Mononuclear cell (primary cell): ENCODE measurements at regions not wholly inside any gene's neighbourhood (a gene's known extent, or its start where the extent isn't known, plus 50 kb on each side); places are given as distances from the start of the nearest gene placed in this dataset.
"Not testable (repeated sequence)": the region's sequence is repeated elsewhere in the genome, so short reads cannot be mapped to it uniquely, and the experiment has no call there.

Experiments
- H3K27me3 ChIP-seq: 2 replicates; pipeline ENCODE4 v1.6.0; 2011; ENCODE audit warnings: low read length, control low read depth; ENCODE audit not compliant: insufficient read depth
- H3K4me1 ChIP-seq: 2 replicates; pipeline ENCODE4 v1.5.1; 2011; ENCODE audit warnings: mild to moderate bottlenecking, low read length, control low read depth; ENCODE audit not compliant: insufficient read depth
- H3K4me3 ChIP-seq: 2 replicates; pipeline ENCODE4 v1.5.1; 2011; ENCODE audit warnings: mild to moderate bottlenecking, low read length, moderate library complexity
- H3K9me3 ChIP-seq: 2 replicates; pipeline ENCODE4 v1.5.1; 2011; ENCODE audit warnings: low read depth, mild to moderate bottlenecking, control low read depth, low read length

- Histone ChIP-seq H3K27me3 (no peaks in the 10 kb centered on the region), H3K9me3 (no peaks in the 10 kb centered on the region), H3K4me3 (no peak overlapping the region), H3K4me1 (no peaks in the 10 kb centered on the region)
Measured at GRCh38 chr13:37997641-37998040, 128.1 kb upstream of the TRPC4 start.

- Histone ChIP-seq H3K9me3 (no peaks in the 10 kb centered on the region), H3K4me1 (no peaks in the 10 kb centered on the region), H3K4me3 (no peak overlapping the region)
Measured at GRCh38 chr13:37995092-37995491, 125.5 kb upstream of the TRPC4 start.

GRCh38 chr13:37986811-37987210, 117.2 kb upstream of the TRPC4 start:
- Histone ChIP-seq H3K4me1 (no peaks in the 10 kb centered on the region), H3K27me3 (no peaks in the 10 kb centered on the region), H3K4me3 (no peak overlapping the region), H3K9me3 (no peaks in the 10 kb centered on the region)

More at GRCh38 chr13:37995092-37995491, 125.5 kb upstream of the TRPC4 start:
- no peaks in the 10 kb centered on the region for H3K27me3 ChIP-seq

- Histone ChIP-seq H3K4me1 (no peaks in the 10 kb centered on the region), H3K9me3 (no peaks in the 10 kb centered on the region), H3K4me3 (no peak overlapping the region), H3K27me3 (no peaks in the 10 kb centered on the region)
Measured at GRCh38 chr13:37985281-37985680, 115.7 kb upstream of the TRPC4 start.

- Histone ChIP-seq H3K9me3 (no peaks in the 10 kb centered on the region), H3K4me1 (no peaks in the 10 kb centered on the region), H3K4me3 (no peak overlapping the region), H3K27me3 (no peaks in the 10 kb centered on the region)
Measured at GRCh38 chr13:37984357-37984756, 114.8 kb upstream of the TRPC4 start.

GRCh38 chr13:37981932-37982331, 112.4 kb upstream of the TRPC4 start:
- Histone ChIP-seq H3K27me3 (no peaks in the 10 kb centered on the region), H3K9me3 (no peaks in the 10 kb centered on the region), H3K4me3 (no peak overlapping the region), H3K4me1 (no peaks in the 10 kb centered on the region)

- no peaks in the 10 kb centered on the region for H3K27me3 ChIP-seq
- no peaks in the 10 kb centered on the region for H3K9me3 ChIP-seq
- H3K4me3 ChIP-seq, result no peak overlapping the region
- H3K4me1 ChIP-seq, result no peaks in the 10 kb centered on the region
Measured at GRCh38 chr13:37978680-37979079, 109.1 kb upstream of the TRPC4 start.

GRCh38 chr13:37968555-37968954, 99.0 kb upstream of the TRPC4 start:
- H3K4me3 ChIP-seq, result no peak overlapping the region
- no peaks in the 10 kb centered on the region for H3K4me1 ChIP-seq
- no peaks in the 10 kb centered on the region for H3K9me3 ChIP-seq
- no peaks in the 10 kb centered on the region for H3K27me3 ChIP-seq

- no peak overlapping the region for H3K4me3 ChIP-seq
- no peaks in the 10 kb centered on the region for H3K9me3 ChIP-seq
- H3K27me3 ChIP-seq, result no peaks in the 10 kb centered on the region
- no peaks in the 10 kb centered on the region for H3K4me1 ChIP-seq
Measured at GRCh38 chr13:37966266-37966665, 96.7 kb upstream of the TRPC4 start.

- Histone ChIP-seq H3K4me1 (no peaks in the 10 kb centered on the region), H3K9me3 (no peaks in the 10 kb centered on the region), H3K4me3 (no peak overlapping the region), H3K27me3 (no peaks in the 10 kb centered on the region)
Measured at GRCh38 chr13:37960427-37960826, 90.9 kb upstream of the TRPC4 start.

GRCh38 chr13:37959284-37959683, 89.7 kb upstream of the TRPC4 start:
- no peaks in the 10 kb centered on the region for H3K4me1 ChIP-seq

GRCh38 chr13:37956536-37956935, 87.0 kb upstream of the TRPC4 start:
- H3K4me3 ChIP-seq, result no peak overlapping the region
- H3K4me1 ChIP-seq, result no peaks in the 10 kb centered on the region
- H3K9me3 ChIP-seq, result no peaks in the 10 kb centered on the region
- no peaks in the 10 kb centered on the region for H3K27me3 ChIP-seq

More at GRCh38 chr13:37959284-37959683, 89.7 kb upstream of the TRPC4 start:
- Histone ChIP-seq H3K27me3 (no peaks in the 10 kb centered on the region), H3K9me3 (no peaks in the 10 kb centered on the region), H3K4me3 (no peak overlapping the region)

GRCh38 chr13:37954597-37954996, 85.0 kb upstream of the TRPC4 start:
- H3K9me3 ChIP-seq, H3K4me1 ChIP-seq, H3K4me3 ChIP-seq, H3K27me3 ChIP-seq: not testable (repeated sequence)

- Histone ChIP-seq H3K9me3 (no peaks in the 10 kb centered on the region), H3K4me1 (no peaks in the 10 kb centered on the region)
Measured at GRCh38 chr13:37954191-37954590, 84.6 kb upstream of the TRPC4 start.

GRCh38 chr13:37953696-37954095, 84.1 kb upstream of the TRPC4 start:
- Histone ChIP-seq H3K4me3 (no peak overlapping the region), H3K9me3 (no peaks in the 10 kb centered on the region), H3K27me3 (no peaks in the 10 kb centered on the region), H3K4me1 (no peaks in the 10 kb centered on the region)

More at GRCh38 chr13:37954191-37954590, 84.6 kb upstream of the TRPC4 start:
- H3K27me3 ChIP-seq, result no peaks in the 10 kb centered on the region
- no peak overlapping the region for H3K4me3 ChIP-seq

GRCh38 chr13:37950016-37950415, 80.4 kb upstream of the TRPC4 start:
- Histone ChIP-seq H3K9me3 (no peaks in the 10 kb centered on the region), H3K4me1 (no peaks in the 10 kb centered on the region), H3K27me3 (no peaks in the 10 kb centered on the region), H3K4me3 (no peak overlapping the region)
